ENCODE measurements at regions not wholly inside any gene's neighbourhood (a gene's known extent, or its start where the extent isn't known, plus 50 kb on each side); places are given as distances from the start of the nearest gene placed in this dataset.

DNA sequence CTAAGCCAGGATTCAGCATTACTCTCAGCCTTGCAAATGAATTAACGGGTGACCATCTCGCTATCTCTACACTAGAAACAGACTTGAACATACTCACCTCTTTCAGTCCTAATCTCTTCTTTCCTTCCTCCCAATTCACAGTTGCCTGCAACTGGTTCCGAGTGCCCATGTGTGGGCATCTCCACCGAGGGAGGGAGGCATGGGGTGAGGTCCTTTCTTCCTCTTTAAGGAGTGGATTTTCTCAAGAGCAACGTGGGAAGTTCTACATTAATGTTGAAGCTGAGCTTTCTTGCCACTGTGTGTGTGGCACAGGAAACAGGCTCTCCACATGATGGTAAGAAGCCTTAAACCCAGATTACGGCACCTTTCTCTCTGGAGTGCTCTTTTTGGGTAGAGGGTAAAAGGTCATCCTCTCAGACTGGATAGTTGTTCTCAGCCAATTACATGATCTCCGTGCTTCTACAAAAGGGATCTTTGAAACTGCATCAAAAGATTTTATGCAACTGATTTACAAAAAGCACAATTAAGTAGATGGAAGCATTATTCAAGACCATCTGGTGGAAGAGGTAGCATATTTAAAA lies 286.8 kb upstream of the NR2F2 start:
- H3K4me3 ChIP-seq (ENCODE audit: low read depth, low read length): no peak overlapping the region
- no peak for TF ChIP-seq CTCF (IDR thresholded peaks at IDR 0.05; ENCODE audit: low read depth, low read length)

DNA sequence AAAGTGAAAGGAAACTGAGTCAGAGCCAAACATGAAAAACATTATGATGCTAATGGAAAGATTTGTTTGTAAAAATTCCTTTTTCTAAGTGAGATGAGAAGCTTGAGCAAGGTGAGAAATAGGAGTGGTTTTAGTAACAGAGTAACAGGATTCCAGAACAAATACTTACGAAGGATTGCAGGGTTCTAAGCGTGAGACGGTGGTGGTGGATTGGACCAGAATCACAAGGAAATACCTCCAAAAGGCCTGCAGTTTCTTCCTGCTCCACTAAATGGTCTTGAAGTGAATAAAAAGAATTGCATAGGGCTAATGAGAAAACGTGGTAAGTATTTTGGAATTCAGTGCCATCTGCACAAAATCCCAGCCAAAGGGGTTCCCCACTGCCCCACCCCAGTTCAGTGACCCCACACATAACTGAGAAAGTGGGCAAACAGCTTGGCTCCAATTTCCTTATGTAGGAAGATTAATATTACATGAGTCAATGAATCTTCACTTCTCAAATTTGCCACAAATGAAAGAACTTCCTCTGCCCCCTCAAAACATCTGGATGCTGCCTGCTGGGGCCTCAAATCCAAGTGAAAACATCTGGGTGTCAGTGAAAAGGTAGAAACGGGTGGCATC lies 283.8 kb upstream of the NR2F2 start:
- no peak for TF ChIP-seq CTCF (IDR thresholded peaks at IDR 0.05; ENCODE audit: low read depth, low read length)
- no peak overlapping the region for H3K4me3 ChIP-seq (ENCODE audit: low read depth, low read length)

GRCh38 chr15:96047255-96047931 lies 283.1 kb upstream of the NR2F2 start:
- TF ChIP-seq CTCF (IDR thresholded peaks at IDR 0.05; ENCODE audit: low read depth, low read length): no peak
- H3K4me3 ChIP-seq (ENCODE audit: low read depth, low read length): peak overlapping the region; percentile 27

DNA sequence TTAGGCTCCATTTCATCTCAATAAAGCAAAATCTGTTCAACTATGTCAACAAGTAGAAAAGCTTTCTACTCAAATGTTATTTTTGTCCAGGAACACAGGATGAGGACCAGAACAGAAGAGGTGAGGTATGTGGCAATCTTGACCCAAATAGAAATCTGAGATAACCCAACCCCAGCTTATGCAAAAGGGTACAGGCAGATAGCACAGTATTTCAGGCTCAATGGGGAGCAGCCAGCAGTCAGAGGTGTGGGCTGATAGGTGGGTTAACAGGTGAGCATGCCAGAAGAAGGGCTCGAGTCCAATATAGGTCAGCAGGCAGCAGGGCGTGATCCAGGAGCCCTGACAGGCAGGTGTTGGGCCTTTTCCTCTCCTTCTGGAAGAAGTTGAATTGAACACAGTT lies 281.2 kb upstream of the NR2F2 start:
- H3K4me3 ChIP-seq (ENCODE audit: low read depth, low read length): no peak overlapping the region
- no peak for TF ChIP-seq CTCF (IDR thresholded peaks at IDR 0.05; ENCODE audit: low read depth, low read length)

DNA sequence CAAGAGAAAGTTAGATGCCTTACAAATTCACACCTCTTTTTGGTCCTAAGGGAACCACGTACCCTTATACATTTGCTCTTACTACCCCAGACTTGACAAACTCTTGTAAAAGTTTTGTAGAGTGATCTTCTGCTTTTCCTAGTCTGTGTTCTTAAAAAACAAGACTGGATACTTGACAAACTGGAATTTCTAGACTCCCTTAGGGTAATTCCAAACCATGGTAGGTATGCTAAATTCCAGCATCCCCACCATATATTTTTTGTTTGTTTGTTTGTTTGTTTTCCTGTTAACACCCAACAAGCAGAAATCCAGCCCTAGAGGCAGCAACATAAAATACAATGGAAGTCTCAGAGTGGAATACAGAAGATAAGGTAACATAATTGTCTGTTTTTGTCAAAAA lies 280.7 kb upstream of the NR2F2 start:
- no peak overlapping the region for H3K4me3 ChIP-seq (ENCODE audit: low read depth, low read length)
- no peak for TF ChIP-seq CTCF (IDR thresholded peaks at IDR 0.05; ENCODE audit: low read depth, low read length)

DNA sequence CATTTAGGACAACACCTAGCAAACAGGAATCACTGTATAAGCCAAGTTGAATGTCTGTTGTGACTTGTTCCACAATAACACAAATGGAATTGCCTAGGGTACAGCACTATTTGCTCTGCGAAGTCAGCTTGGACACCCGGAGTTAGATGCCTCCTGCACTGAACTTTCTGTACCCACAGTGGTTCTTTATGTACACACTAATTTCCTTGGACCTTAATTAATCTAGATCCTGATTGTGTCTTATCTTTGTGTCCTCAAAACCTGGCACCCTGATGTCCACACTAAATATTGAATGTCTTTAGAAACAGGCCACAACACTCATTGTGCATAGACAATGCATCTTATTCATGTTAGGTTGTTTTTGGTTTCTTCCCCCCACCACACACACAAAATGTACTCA lies 278.9 kb upstream of the NR2F2 start:
- no peak overlapping the region for H3K4me3 ChIP-seq (ENCODE audit: low read depth, low read length)
- no peak for TF ChIP-seq CTCF (IDR thresholded peaks at IDR 0.05; ENCODE audit: low read depth, low read length)

- no peak for TF ChIP-seq CTCF (IDR thresholded peaks at IDR 0.05; ENCODE audit: low read depth, low read length)
- H3K4me3 ChIP-seq (ENCODE audit: low read depth, low read length): no peak overlapping the region
These were observed 278.3 kb upstream of the NR2F2 start for GRCh38 chr15:96052154-96052553.
